ENCODE measurements at regions not wholly inside any gene's neighbourhood (a gene's known extent, or its start where the extent isn't known, plus 50 kb on each side); places are given as distances from the start of the nearest gene placed in this dataset.
A peak's percentile ranks its signal among the peaks of the same experiment; 100 is the strongest.

- ATAC-seq, result no peak
- H3K27me3 ChIP-seq (ENCODE audit: low read depth), result no peaks in the 10 kb centered on the region
- no peaks in the 10 kb centered on the region for H3K36me3 ChIP-seq
- DNase-seq, result no peak
- H3K27ac ChIP-seq, result no peak overlapping the region
- no peaks in the 10 kb centered on the region for H3K4me1 ChIP-seq
- intact Hi-C loops (cut with DNase I), result no loop called here
- TF ChIP-seq CTCF (IDR thresholded peaks at IDR 0.05), result no peak
- no peak overlapping the region for H3K4me3 ChIP-seq
- H3K9me3 ChIP-seq, result no peaks in the 10 kb centered on the region
These were observed 117.2 kb upstream of the MAGEB16 start for GRCh38 chrX:35680940-35681346.

- Histone ChIP-seq H3K9me3 (no peaks in the 10 kb centered on the region), H3K4me3 (no peak overlapping the region), H3K27me3 (ENCODE audit: low read depth) (no peaks in the 10 kb centered on the region), H3K36me3 (no peaks in the 10 kb centered on the region), H3K27ac (no peak overlapping the region), H3K4me1 (no peaks in the 10 kb centered on the region)
- intact Hi-C loops (cut with DNase I), result no loop called here
- ATAC-seq (no peak), DNase-seq (no peak)
- TF ChIP-seq CTCF (IDR thresholded peaks at IDR 0.05), result no peak
These were observed 115.7 kb upstream of the MAGEB16 start for GRCh38 chrX:35682476-35682875.

GRCh38 chrX:35696760-35697234 lies 101.3 kb upstream of the MAGEB16 start:
- H3K27ac ChIP-seq, result no peak overlapping the region
- no peak overlapping the region for H3K4me3 ChIP-seq
- no peaks in the 10 kb centered on the region for H3K36me3 ChIP-seq
- intact Hi-C loops (cut with DNase I), result no loop called here
- H3K9me3 ChIP-seq, result no peaks in the 10 kb centered on the region
- H3K27me3 ChIP-seq (ENCODE audit: low read depth), result no peaks in the 10 kb centered on the region
- DNase-seq, result no peak
- no peaks in the 10 kb centered on the region for H3K4me1 ChIP-seq
- TF ChIP-seq CTCF (IDR thresholded peaks at IDR 0.05), result no peak
- ATAC-seq, result no peak

GRCh38 chrX:35699642-35700041 lies 98.5 kb upstream of the MAGEB16 start:
- DNase-seq (no peak), ATAC-seq (peak in 1 of 2 donors; percentile 56)
- Histone ChIP-seq H3K27me3 (ENCODE audit: low read depth) (no peaks in the 10 kb centered on the region), H3K4me3 (no peak overlapping the region), H3K4me1 (no peaks in the 10 kb centered on the region), H3K27ac (no peak overlapping the region), H3K36me3 (no peaks in the 10 kb centered on the region), H3K9me3 (no peaks in the 10 kb centered on the region)
- intact Hi-C loops (cut with DNase I), result no loop called here
- no peak for TF ChIP-seq CTCF (IDR thresholded peaks at IDR 0.05)

GRCh38 chrX:35700121-35700520 lies 98.0 kb upstream of the MAGEB16 start:
- Histone ChIP-seq H3K27me3 (ENCODE audit: low read depth) (no peaks in the 10 kb centered on the region), H3K4me1 (no peaks in the 10 kb centered on the region), H3K9me3 (no peaks in the 10 kb centered on the region), H3K27ac (no peak overlapping the region), H3K36me3 (no peaks in the 10 kb centered on the region), H3K4me3 (no peak overlapping the region)
- DNase-seq (no peak), ATAC-seq (no peak)
- intact Hi-C loops (cut with DNase I), result no loop called here
- TF ChIP-seq CTCF (IDR thresholded peaks at IDR 0.05), result no peak

- DNase-seq (no peak), ATAC-seq (no peak)
- no peaks in the 10 kb centered on the region for H3K4me1 ChIP-seq
- H3K4me3 ChIP-seq, result no peak overlapping the region
- H3K9me3 ChIP-seq, result no peaks in the 10 kb centered on the region
- H3K27me3 ChIP-seq (ENCODE audit: low read depth), result no peaks in the 10 kb centered on the region
- TF ChIP-seq CTCF (IDR thresholded peaks at IDR 0.05), result no peak
- no peaks in the 10 kb centered on the region for H3K36me3 ChIP-seq
- H3K27ac ChIP-seq, result no peak overlapping the region
- intact Hi-C loops (cut with DNase I), result no loop called here
These were observed 86.9 kb upstream of the MAGEB16 start for GRCh38 chrX:35711281-35711680.

All from lower lobe of right lung (tissue), 2 donors.